ENCODE measurements at regions not wholly inside any gene's neighbourhood (a gene's known extent, or its start where the extent isn't known, plus 50 kb on each side); places are given as distances from the start of the nearest gene placed in this dataset.

DNA sequence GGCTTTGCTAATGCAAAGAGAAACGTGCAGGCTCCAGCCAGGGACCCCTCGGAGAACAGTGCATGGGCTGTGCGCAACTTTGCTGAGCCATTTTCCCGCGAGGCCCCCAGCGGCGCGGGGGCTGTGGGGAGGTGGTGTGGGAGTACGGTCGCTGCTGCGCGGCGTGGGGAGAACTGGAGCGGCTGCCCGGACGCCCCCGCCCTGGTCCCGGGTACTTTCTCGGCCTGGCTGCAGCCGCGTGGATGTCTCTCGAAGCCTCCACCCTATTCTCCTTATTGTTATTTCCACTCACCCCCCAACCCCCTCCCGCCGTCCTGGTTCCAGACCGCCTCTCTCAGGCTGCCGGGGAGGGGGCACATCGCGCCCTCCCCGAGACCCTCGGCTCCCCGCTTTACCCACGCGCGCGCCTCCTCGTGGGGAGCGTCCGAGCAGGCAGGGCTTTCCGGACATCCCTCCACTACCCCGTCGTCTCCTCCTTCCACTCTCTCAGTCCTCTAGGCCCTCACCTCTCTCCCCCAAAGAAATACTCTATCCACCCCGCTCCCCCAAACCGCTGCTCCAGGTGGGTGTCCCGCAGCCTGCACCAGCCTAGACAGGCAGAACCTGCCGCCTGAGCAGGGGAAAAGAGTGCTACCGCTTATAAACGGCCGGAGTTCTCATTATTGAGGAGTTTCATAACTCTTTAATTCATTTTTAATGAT is 68.6 kb upstream of the TBCA start:
- DNase-seq, result no peak

DNA sequence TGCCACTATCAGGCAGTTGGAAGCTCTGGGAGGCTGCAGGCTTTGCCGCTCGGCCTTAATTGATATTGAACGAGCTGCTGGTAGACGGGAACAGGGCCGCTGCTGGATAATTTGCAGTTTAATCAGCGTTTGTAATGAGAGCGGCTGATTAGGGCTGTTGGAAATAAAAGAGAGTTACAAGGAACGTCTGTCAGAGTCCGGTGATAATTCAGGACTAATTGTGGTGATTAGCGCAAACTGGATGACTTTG is 68.2 kb upstream of the TBCA start:
- no peak for DNase-seq

DNA sequence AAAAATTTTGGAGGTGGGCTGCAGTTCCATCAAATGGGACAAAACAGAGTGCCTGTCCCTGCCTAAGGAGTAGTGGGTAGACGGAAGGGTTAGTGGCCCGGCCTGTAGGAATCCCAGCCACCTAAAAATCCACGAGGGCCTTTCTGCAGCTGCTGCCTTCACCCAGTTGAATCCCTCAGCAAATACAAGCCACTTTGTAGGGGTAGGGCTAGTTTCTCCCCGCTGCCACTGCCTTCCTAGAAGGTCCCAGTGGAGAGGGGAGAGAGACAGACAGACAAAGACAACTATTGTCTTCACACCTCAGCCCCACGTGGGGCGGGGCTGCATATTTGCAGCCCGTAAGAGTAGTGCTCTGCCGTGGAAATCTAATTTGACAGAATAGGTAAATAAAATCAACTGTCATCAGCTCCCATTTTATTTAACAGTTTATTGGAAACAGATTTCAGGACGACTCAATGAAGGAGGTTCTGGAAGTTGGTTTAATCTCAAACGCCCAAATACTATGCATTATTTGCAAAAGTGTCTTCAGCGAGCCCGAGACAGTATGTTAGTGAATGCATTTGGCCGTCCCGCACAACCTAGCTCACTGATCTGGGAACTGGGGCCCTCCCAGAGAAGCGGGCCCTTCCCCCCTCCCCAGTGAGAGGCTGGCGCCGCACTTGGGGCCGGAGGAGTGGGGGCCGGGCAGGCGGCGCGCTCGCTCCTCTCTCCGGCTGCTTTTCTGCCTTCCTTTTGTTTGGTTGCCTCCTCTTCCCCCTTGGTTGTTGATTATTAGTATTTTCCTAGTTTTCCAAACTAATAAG is 67.6 kb upstream of the TBCA start:
- no peak for DNase-seq

DNA sequence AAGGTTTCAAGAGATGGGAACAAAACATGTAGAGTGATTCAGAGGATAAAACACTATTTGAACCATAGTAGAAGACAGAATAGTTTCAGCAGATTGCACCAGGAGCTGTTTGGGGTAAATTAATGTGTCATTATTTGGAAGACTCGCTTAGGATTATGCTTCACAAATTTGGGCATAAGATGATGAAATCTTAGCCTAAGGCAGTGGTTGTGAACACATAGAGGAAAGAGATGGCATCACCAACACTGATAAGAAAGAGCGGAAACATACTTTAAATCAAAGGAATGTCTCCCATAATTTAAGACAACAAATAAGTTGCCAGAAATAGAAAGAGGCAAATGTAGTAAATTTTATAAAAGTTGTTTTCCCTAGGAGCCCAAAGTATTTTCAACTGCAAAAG is 66.1 kb upstream of the TBCA start:
- no peak for DNase-seq

DNA sequence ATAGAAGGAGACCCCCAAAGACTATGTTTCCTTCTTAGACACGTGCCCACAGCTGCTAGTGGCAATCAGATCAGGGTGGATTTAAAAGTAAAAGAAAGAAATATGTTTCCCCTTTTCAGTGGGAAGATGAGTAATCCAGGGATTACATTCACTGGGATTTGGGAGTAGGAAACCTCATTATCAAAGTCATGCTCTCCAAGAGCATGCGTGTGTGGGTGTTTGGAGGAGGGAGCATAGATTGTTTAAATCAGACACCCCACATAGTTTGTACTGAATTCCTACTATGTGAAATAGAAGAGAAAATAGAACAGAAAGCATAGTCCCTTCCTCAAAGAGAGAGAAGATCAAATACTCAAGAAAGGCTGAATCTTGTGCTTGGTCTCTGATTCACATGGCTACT is 65.5 kb upstream of the TBCA start:
- no peak for DNase-seq

DNA sequence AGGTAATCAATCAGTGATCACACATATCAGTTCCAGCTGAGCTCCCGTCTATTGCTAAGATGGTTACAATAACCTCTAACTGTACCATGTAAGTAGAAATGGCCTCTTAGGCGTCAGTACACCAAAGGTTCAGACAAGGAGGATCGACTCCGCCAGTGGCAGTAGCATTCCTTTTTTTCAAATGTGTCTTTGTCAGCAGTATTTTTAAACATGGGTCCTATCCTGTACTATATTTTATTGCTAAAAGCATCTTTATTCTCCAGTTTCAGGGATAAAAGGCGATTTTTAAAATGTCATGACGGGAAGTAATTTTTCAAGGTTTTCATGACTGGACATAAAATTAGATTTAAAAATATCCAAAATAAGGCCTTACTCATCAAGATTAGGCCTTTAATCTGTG is 64.8 kb upstream of the TBCA start:
- no peak for DNase-seq

DNA sequence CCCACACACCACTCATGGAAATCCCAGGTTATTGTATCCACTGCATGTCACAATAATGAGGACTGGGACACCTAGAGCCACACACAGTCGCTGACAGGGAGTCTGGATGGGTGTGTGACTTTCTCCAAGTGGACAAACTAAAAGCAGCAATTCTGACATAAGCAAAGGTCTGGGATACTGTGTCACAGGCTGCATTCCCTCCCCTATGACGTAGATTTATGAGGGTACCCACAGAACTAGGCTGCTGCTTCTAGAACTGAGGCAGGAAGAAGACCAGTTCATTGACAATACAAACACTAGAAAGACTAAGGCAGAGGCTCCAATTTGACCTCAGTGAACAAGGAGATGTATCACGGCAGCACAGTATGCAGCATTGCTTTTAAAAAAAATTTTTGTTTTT is 63.6 kb upstream of the TBCA start:
- DNase-seq, result no peak

DNA sequence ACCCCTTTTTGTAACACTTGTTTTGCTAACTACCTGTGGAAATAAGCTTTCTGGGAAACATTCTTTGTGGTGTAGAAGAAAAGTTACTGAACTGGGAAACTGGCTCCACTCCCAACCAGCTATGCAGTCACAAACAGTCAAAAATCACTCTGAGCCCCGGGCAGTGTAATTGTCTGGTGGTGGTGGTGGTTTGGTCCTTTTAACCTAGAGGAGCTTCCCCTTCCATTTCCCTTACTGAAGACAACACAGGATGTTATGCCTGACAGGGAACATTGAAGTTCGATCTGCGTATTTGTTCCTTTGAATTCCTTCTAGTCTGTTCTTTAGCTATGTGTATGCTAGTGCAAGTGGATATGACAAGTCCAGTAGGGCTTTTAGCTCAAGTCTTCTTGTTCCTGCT is 56.8 kb upstream of the TBCA start:
- no peak for DNase-seq

DNA sequence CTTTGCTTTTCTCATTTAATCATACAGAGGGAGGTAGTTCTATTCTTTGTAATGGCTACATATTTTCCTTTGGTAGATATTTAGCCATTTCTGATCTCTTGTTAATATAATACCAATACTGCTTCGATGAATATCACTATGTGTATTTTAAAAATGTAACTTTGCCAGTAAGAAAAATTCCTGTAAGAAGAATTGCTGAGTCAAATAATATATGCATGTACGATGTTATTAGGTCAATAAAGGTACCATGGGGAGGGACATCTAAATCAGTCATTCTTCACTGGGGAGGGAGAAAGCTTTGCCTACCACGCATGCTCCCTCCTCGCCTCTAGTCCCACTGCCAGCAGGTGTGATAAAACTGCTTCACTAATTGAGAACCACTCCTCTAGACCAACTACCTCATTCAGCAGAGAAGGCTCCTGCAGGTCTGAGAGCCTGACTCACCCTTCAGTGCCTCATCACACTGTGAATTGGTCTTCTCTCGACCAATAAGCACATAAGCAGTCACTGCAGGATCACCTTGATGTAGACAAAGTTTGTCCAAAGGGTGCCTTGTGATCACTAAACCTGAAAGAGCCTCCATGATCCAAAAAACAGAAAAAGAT is 56.1 kb upstream of the TBCA start:
- DNase-seq, result no peak

DNA sequence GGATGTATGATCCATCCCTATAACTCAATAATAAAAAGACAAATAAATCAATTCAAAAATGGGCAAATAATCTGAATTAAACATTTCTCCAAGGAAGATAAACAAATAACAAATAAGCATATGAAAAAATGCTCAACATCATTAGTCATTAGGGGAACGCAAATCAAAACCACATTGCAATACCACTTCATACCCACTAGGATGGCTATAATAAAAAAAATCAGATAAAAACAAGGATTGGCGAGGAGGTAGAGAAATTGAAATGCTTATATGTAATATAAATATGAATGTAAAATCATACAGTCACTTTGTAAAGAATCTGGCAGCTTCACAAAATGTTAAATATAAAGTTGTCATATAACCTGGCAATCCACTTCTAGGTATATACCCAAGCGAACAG is 52.3 kb upstream of the TBCA start:
- no peak for DNase-seq

Data from occipital lobe (tissue), 1 donor.